HG03066 (cell line): ENCODE measurements at regions not wholly inside any gene's neighbourhood (a gene's known extent, or its start where the extent isn't known, plus 50 kb on each side); places are given as distances from the start of the nearest gene placed in this dataset.
"Not testable (repeated sequence)": the region's sequence is repeated elsewhere in the genome, so short reads cannot be mapped to it uniquely, and the experiment has no call there.

Source experiments
- ATAC-seq: cut with Tn5 transposase; IDR thresholded peaks from one replicate; pipeline ENCODE4 v1.9.1; 2021; ENCODE audit warnings: low read depth; ENCODE audit not compliant: unreplicated experiment

DNA sequence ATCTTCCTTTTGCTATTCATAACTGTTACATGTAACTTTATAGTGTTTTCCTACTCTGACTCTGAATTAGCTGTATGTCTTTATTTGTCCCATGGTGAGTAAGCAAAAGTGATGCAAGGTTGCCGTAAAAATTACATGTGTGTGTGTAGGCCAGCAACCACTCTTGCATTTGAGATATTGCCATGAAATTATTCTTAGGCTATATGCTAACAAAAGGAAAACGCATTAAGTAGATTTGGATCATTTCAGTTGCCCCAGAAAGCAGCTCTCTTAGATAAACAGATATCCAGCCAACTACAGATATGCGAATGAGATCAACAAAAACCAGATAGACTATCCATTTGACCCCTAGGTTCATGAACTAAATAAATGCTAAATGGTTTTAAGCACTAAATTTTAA, 73.6 kb downstream of the CYLC2 start:
- no peak for ATAC-seq

DNA sequence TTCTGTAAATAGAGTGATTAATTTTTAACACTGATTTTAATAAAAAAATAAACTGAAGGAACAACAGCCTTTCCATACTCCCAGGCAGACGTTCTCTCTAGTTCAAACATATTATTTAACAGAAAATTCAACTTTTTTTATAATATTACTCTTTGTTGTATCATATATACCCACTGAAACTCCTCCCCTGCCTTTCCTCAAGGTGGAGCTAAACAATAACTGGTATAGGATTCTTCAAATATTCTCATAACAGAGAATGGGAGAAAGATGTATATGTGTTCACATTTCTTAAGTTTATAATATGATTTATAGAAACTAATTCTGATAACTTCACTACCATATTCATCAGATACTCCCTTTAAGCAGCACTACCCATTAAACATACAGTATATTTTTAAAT, 83.4 kb downstream of the CYLC2 start:
- no peak for ATAC-seq

DNA sequence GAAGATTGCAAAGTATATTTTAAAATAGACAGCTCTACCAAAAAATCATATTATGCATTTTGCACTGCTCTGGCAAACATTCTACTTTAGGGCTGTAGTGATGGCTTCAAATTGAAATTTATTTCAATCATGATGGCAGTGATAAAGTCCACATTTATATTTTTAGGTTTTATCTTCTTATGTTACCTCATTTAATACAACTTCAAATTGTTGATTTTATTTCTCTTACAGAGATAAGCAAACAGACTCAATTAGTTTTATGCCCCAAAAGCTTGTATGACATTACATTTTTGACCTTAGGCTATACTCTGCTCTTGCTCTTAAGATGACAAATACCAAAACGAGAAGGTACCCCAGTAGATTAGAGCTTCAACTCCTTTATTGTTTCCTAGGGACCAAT, 87.4 kb downstream of the CYLC2 start:
- ATAC-seq = no peak

DNA sequence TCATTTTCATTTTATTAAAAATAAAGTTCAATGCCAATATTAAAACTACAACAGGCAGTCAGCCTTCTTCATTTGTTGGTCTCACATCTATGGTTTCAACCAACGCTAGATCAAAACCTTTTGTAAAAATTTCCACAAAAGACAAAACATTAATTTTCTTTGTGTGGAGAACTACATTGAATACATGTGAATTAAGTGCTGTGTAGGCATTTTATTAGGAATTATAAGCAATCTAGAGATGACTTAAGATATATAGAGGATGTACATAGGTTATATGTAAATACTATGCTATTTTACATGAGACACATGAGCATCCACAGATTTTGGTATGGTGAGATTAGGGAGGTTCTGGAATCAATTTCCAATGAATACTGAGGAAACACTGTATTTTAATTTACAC, 94.2 kb downstream of the CYLC2 start:
- ATAC-seq = no peak

DNA sequence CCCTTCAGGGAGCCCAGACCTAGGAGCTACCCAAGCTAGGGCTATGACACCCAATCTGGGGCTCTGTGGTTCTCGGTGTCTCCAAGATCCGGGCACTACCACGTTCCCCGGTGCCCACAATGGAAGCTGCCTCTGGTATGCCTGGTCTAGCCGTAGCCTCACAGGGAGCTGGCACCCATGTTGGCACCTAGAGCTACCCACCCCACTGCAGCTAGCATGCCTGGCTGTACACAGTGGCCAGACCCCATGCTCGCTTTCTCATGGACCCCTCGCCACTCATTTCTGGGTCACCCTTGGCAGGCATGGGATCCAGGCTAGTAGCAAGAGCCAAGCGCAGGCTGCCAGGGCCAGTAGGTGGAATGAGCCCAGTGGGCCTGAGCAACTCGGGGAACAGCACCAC, 109.0 kb downstream of the CYLC2 start:
- no peak for ATAC-seq

DNA sequence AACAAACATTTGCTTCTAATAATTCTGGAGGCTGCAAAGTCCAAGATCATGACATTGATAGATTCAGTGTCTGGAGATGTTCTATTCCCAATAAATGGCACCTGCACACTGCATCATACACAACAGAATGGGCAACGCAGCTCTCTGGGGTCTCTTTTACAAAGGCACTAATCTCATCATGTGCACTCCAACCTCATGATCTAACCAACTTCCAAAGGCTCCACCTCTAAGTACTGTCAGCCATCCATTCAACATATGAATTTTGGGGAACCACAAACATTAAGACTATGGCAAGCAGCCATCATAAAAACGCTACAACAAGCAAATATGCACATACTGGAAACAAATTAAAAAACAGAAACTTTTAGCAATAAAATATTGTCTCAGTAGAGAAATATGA, 121.1 kb downstream of the CYLC2 start:
- ATAC-seq = no peak

DNA sequence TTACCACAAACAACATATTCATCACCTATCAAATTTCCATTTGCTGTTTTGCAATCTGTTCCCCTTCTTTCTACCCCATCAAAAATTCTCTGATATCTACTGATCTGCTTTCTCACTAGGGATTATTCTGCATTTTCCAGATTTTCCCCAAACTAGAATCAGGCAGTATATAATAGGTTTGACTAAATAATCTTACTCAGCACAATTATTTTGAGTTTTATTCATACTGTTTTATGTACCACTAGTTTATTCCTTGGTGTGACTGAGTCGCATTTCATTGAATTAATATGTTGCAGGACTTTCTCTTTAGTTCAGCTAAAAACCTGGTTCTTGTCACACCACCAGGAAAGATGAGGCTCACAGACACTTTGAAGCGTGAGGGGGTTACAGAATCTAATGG, 131.4 kb downstream of the CYLC2 start:
- no peak for ATAC-seq

DNA sequence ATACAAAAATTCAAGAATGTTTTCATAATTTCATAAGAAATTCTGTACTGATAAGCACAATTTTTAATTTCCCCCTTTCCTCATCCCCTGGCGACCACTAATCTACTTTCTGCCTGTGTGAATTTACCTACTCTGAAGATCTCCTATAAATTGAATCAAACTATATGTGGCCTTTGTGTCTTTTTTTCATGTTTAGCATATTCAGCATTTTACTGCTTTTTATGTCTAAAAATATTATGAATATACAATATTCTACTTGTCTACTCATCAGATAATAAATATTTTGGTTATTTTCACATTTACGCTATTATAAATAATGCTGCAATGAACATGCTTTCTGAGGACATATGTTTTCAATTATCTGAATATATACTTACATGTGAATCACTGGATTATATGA, 144.8 kb downstream of the CYLC2 start:
- ATAC-seq = no peak

DNA sequence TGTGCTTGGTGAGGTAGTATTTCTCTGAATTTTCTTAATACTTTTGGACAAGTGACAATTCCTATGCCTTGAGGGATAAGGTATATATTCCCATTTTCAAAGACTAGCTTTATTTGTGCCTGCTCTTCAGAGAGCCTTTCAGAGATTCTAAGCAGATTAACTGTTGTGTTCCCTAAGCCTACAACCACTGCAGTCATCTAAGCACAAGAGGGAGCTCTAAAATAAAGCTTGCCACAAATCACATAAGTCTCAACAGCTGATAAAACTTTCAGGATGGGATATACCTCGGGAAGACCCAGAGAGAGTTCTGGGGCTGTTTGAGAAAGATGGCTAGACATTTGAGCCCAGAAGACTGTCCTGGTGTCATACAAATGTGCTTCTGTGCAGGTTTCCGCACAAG, 157.3 kb downstream of the CYLC2 start:
- no peak for ATAC-seq

DNA sequence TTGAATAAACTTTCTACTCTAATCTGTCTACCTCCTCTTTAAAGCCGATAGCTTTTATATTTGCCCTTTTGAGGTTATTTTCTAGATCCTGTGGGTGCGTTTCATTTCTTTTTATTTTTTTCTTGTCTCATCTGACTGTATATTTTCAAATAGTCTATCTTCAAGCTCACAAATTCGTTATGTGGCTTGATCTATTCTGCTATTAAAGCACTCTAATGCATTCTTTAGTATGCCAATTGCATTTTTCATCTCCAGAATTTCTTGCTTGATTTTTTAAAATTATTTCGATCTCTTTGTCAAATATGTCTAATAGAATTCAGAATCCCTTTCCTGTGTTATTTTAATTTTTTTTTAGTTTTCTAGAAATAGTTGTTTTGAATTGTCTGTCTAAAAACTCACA, 172.4 kb downstream of the CYLC2 start:
- ATAC-seq = no peak

DNA sequence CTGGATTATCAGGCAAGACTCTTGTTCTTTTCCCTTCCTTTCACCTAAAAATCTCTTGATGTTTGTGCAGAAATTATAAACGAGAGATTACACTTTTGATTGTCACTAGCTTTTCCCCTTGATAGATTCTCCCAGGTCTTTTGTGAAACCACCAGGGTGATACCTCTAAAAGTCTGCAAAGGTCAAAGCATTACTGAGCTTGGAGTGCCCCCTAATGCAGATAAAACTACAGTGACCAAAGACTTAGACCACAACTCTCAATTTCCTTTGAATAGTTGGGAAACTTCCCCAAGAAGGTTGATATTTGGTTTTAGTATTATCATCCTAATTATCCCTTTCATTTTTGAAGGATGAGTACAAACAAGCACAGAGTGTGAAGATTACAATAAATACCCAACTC, 173.1 kb downstream of the CYLC2 start:
- ATAC-seq = no peak

DNA sequence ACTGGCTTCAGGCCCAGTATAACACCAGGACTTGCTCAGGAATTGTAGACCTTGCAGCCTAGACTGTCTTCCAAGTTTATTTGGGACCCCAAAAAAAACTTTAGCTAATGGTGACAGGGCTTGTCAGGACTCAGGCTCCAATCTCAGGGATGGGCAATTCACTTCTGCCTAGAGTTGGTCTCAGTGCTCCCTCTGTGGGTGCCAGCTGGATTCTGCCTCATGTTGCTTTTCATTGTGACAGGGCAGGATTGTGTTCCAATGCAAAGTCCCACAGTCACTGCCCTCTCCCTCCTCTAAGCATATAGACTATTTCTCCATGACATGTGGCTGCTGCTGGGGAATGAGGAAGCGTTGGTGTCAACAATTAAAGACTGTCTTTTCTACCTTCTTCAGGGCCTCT, 174.7 kb downstream of the CYLC2 start:
- no peak for ATAC-seq

DNA sequence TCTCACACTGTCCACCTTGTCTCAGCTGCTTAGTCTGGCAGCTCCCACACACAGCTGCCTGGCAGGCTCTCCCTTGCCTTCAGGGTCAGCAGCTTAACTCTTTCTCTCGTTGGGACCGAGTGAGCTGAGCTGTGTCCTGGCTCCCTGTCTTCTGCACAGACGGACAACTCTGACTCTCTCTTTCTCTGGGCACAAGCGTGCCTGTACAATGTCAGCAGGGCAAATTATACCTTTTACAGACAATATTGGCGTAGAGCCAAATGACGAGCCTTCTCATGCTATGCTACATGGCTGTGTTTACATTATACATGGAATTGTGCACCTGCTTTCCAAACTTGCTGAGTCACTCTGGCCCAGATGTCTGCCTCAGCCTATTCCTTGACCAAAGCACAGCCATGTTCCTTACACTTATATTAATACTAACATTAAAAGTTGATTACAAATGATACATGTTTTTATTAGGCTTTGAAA, 188.6 kb downstream of the CYLC2 start:
- ATAC-seq = no peak

DNA sequence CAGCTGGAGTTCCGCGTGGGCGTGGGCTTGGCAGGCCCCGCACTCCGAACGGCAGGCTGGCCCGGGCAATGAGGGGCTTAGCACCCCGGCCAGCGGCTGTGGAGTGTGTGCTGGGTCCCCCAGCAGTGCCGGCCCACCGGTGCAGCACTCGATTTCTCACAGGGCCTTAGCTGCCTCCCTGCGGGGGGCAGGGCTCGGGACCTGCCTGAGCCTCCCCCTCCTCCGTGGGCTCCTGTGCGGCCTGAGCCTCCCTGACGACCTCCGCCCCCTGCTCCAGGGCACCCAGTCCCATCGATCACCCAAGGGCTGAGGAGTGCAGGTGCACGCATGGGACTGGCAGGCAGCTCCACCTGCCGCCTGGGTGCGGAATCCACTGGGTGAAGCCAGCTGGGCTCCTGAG, 191.8 kb downstream of the CYLC2 start:
- no peak for ATAC-seq

DNA sequence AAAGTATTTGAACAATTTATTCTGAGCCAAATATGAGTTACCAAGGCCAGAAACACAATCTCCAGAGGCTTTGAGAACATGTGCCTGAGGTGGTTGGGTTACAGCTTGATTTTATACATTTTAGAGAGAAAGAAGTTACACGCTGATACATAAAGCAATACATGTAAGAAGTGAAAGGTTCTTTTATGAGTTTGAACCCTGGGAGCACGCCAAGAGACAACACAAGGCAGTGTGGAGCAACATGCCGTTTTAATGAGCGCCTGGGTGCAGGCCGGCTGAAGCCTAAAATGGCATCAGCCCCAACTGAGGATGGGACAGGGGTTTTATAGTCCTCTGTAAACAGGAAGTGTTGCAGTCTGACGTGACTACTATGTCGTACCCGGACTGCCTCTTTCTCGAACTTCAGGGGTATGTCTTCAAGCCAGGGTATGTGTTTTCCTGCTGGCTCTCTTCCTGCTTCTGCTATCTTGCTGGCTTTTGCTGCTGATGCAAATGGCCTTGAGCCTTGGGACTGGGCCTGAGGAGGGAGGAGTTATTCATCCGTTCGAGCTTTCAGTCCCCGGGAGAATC, 193.7 kb downstream of the CYLC2 start:
- no peak for ATAC-seq

DNA sequence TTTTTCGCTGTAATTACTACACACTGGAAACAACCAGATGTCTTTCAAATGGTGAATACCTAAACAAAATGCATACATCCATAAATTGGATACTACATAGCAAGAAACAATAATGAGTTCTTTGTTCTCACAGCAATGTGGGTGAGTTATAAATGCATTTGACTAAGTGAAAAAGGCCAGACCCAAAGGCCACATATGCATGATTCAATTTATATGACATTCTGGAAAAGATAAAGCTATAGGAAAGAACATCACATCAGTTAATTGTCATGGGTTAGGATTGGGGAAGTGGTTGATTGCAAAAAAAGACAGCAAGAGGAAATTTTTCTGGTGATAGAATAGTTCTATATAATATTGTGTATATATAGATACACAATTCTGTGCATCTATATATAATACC, 198.9 kb downstream of the CYLC2 start:
- ATAC-seq = no peak

DNA sequence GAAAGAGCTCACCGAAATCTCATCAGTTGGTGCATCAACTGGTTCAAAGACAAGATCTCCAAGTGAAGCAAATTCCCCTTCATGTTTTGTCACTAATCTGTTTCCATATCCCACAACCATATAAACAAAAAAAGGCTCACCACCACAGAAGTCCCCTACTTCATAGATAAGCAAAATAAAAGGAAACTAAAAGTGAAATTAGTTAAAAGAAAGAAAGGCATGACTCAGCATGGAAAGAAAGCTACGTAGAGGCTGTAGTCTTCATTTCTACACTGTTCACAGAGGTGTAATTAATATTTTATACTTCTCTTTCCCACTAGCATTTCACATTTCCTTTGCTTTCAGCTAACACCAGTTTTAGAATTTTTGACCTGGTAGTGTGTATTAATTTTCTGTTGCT, 208.0 kb downstream of the CYLC2 start:
- ATAC-seq = no peak

DNA sequence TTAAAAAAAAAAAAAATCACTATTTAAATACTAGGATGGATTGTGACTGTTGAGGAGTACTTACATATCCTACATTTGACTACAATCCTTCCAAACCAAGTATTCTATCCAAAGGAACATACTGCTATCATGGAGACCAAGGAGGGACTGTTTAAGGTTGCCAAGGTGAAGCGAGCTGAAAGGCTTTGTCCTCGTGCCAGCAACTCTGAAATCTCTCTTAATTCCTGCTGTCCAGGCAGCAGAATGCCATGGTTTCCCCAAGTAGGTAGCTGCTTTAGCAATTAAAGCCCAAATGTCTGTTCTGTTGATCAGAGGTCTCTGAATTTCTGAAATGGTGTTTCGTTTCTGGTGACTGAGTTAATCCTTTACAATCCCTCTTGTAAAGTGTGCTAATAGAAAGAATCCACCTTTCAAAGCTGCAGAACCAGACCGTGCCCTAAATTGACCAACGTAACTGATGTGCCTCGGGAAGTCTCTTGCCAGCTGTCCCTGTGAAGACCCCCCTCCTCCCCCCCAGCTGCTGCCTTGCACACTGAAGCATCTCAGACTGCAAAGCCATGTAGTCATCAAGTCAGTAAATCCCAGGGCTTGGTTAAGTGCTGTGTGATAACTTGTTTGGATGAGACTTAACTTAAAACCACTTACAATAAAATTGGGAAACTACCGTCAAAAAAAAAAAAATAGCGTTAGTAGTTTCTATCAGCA, 210.9 kb downstream of the CYLC2 start:
- not testable (repeated sequence) for ATAC-seq

DNA sequence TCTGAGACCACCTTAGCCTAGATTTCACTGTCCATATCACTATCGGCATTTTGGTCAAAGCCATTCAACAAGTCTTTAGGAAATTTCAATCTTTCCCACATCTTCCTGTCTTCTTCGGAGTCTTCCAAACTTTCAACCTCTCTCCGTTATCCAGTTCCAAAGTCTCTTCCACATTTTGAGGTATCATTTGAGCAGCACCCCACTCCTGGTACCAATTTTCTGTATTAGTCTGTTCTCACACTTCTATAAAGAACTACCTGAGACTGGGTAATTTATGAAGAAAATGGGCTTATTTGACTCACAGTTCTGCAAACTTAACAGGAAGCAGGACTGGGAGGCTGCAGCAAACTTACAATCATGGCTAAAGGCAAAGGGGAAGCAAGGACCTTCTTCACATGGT, 215.5 kb downstream of the CYLC2 start:
- ATAC-seq = no peak

DNA sequence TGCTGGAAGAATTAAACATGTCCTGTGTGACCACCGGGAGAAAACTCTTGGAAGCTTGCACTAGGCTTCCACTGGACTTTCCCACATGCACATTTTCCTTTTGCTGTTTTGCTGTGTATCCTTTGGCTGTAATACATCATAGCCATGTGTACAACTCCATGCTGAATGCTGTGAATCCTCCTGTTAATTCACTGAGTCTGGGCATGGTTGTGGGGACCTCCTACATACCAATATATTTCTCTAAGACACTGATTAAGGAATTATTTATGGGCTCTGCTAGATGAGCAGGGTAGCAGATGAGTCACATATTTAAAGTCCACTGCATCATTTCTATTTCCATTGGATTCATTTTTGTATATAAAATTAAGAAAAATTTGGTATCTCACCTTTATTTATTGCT, 220.1 kb downstream of the CYLC2 start:
- no peak for ATAC-seq

DNA sequence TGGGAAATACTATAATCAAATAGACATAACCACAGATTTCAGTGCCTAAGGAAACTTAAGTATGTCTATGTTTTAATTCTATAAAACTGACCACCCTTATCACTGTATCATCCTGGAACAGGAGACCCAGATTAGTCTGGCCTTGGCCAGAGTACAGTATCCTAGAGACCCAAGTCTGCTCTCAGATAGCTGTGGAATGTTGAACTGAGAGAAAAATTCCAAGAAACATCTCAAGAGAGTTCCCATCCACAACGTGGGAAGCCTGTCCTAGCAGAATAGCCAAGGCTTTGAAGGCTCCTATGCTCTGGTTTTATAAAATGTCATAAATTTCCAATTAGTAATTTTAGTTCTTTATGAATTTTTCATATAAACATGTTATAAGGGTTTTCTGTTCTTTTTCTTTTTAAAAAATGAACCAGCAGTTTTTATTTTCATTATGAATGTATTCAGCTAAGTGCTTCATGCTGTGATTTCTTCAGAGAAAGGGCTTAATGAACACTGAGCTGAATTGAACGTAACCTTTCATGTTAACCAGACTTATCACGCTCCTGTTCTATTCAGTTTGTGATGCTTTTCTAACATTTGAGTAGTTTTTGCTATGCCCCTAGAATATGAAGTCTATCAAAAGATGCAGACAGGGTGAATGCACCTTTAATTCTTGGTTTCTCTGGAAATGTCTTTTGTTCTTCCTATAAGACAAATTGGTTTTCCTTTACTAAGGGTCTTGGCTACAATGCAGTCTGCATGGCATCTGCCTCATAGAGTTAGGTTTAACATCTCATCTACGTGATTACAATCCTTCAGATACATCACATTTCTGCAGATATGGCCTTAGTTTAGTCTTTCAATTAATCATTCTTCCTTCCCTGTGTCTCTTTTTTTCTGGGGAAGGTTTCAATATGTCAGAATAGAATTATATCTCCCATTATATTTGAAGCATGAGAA, 230.8 kb downstream of the CYLC2 start:
- ATAC-seq = no peak

DNA sequence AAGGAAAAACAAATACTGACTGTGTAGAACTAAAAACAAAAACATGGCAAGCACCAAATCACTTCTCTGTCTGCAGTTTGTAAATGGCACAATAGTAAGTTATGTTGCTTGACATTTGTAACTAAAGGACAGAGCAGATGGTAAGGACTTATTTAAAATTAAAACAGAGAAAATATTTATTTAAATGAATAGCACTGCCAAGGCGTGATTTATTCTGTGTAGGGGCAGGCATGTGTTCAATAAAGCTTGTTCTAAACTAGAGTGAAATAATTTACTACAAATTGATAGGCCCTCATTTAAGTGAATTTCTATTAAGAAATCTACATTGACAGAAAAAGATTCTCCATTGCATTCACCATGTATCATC, 231.5 kb downstream of the CYLC2 start:
- no peak for ATAC-seq
